SK-N-SH (cell line): ENCODE measurements at regions not wholly inside any gene's neighbourhood (a gene's known extent, or its start where the extent isn't known, plus 50 kb on each side); places are given as distances from the start of the nearest gene placed in this dataset.

Experiments used
- CTCF ChIA-PET: fragments of 300-600, 350-600 bp; formaldehyde crosslinking; extraction: SDS; loops from one replicate; lab custom pipeline; 2021; lab: Yijun Ruan, JAX
- POLR2A ChIA-PET: fragments of 350-600 bp; sonication (Branson Sonifier 250); formaldehyde crosslinking; extraction: SDS; loops from one replicate; lab custom pipeline; 2020; ENCODE audit warnings: antibody characterized with exemption, inconsistent platforms; lab: Yijun Ruan, JAX
- DNase-seq: peaks from one replicate; pipeline ENCODE4 v3.0.0; 2012
- H2AFZ ChIP-seq: fragments of 200-600 bp; sonication (generic); 2 replicates; pipeline ENCODE4 v1.8.1; 2016; ENCODE audit warnings: antibody characterized with exemption, mild to moderate bottlenecking, low read depth
- H3F3A ChIP-seq: fragments of 200-600 bp; sonication (generic); replicated peaks from 2 replicates; pipeline ENCODE3; 2016; ENCODE audit warnings: antibody characterized with exemption, mild to moderate bottlenecking; ENCODE audit not compliant: insufficient read depth
- H3K27ac ChIP-seq, 2 experiments: fragments of 200-500 bp in 1 of 2; fragments of 200-600 bp in 1 of 2; sonication (Bioruptor generic) in 1 of 2; sonication (generic), shearing (Covaris generic) in 1 of 2; 2 replicates each; pipeline versions ENCODE4 v1.5.1 to v1.6.1; 2014 to 2016; ENCODE audit warnings: low read depth in 2 of 2, inconsistent platforms in 1 of 2, low read length in 1 of 2, mild to moderate bottlenecking in 1 of 2, mixed read lengths in 1 of 2
- H3K27me3 ChIP-seq: fragments of 200-600 bp; sonication (generic), shearing (Covaris generic); 2 replicates; pipeline ENCODE4 v1.6.1; 2016; ENCODE audit warnings: mixed run types; ENCODE audit not compliant: insufficient read depth
- H3K36me3 ChIP-seq, 2 experiments: fragments of 200-500 bp in 1 of 2; fragments of 200-600 bp in 1 of 2; sonication (Bioruptor generic) in 1 of 2; sonication (generic) in 1 of 2; replicated peaks in 1 of 2; 2 replicates each; pipeline versions ENCODE3 to v1.5.1; 2014 to 2016; ENCODE audit warnings: low read length in 1 of 2, mild to moderate bottlenecking in 1 of 2; ENCODE audit not compliant: insufficient read depth in 2 of 2, control insufficient read depth in 1 of 2
- H3K4me1 ChIP-seq, 2 experiments: fragments of 200-500 bp in 1 of 2; fragments of 200-600 bp in 1 of 2; sonication (Bioruptor generic) in 1 of 2; sonication (generic), shearing (Covaris generic) in 1 of 2; 2 replicates each; pipeline versions ENCODE4 v1.5.1 to v1.6.1; 2014 to 2016; ENCODE audit warnings: low read depth in 1 of 2, low read length in 1 of 2, mixed run types in 1 of 2; ENCODE audit not compliant: insufficient read depth in 2 of 2, control insufficient read depth in 1 of 2
- H3K4me2 ChIP-seq: fragments of 200-600 bp; sonication (generic), shearing (Covaris generic); 2 replicates; pipeline ENCODE4 v1.6.1; 2017; ENCODE audit warnings: mixed run types
- H3K4me3 ChIP-seq, 2 experiments: fragments of 200-500 bp in 1 of 2; fragments of 200-600 bp in 1 of 2; sonication (Bioruptor generic) in 1 of 2; sonication (generic), shearing (Covaris generic) in 1 of 2; 2 replicates each; pipeline versions ENCODE4 v1.5.1 to v1.8.1; 2014 to 2016; ENCODE audit warnings: low read depth in 2 of 2, inconsistent platforms in 1 of 2, low read length in 1 of 2, mild to moderate bottlenecking in 1 of 2, mixed read lengths in 1 of 2, moderate library complexity in 1 of 2
- H3K79me2 ChIP-seq: fragments of 200-600 bp; sonication (generic); 2 replicates; pipeline ENCODE4 v1.8.1; 2017; ENCODE audit warnings: mild to moderate bottlenecking; ENCODE audit not compliant: insufficient read depth
- H3K9ac ChIP-seq: fragments of 200-600 bp; sonication (generic); 2 replicates; pipeline ENCODE4 v1.6.1; 2017; ENCODE audit warnings: mixed run types
- H3K9me2 ChIP-seq: fragments of 200-600 bp; sonication (generic); 2 replicates; pipeline ENCODE4 v1.6.1; 2017; ENCODE audit warnings: mixed run types
- H3K9me3 ChIP-seq: fragments of 200-600 bp; sonication (generic); 2 replicates; pipeline ENCODE4 v1.6.1; 2017; ENCODE audit warnings: mixed run types, mild to moderate bottlenecking, moderate library complexity
- H4K20me1 ChIP-seq: fragments of 200-600 bp; sonication (generic); 2 replicates; pipeline ENCODE4 v1.6.1; 2017; ENCODE audit warnings: mild to moderate bottlenecking, mixed run types; ENCODE audit not compliant: insufficient read depth
- CHD2 ChIP-seq: fragments of 150-350 bp; IDR thresholded peaks from 2 replicates; pipeline ENCODE4 v1.6.1; 2018; ENCODE audit warnings: low read length; ENCODE audit not compliant: partially characterized antibody
- ELF1 ChIP-seq: IDR thresholded peaks from 2 replicates; pipeline ENCODE4 v1.4.0; 2012
- EP300 ChIP-seq, 2 experiments: IDR thresholded peaks; 2 replicates each; pipeline versions ENCODE4 v1.4.0 to v1.6.1; 2012; ENCODE audit warnings: borderline replicate concordance in 1 of 2, low read depth in 1 of 2, low read length in 1 of 2
- FOSL2 ChIP-seq: IDR thresholded peaks from 2 replicates; pipeline ENCODE4 v1.4.0; 2012; ENCODE audit warnings: low read depth, mild to moderate bottlenecking, moderate library complexity, borderline replicate concordance
- FOXM1 ChIP-seq: IDR thresholded peaks from 2 replicates; pipeline ENCODE4 v1.4.0; 2012; ENCODE audit warnings: low read depth, mild to moderate bottlenecking
- GABPA ChIP-seq: IDR thresholded peaks from 2 replicates; pipeline ENCODE4 v1.4.0; 2012; ENCODE audit warnings: low read depth, mild to moderate bottlenecking
- MEF2A ChIP-seq: IDR thresholded peaks from 2 replicates; pipeline ENCODE4 v1.4.0; 2012; ENCODE audit warnings: low read depth, borderline replicate concordance
- MXI1 ChIP-seq: IDR thresholded peaks from 2 replicates; pipeline ENCODE4 v1.6.1; 2012; ENCODE audit warnings: mild to moderate bottlenecking, low read depth, low read length, improper control_type of control experiment
- NRF1 ChIP-seq: IDR thresholded peaks from 2 replicates; pipeline ENCODE4 v1.6.1; 2012; ENCODE audit warnings: low read depth, mild to moderate bottlenecking, low read length
- POLR2AphosphoS5 ChIP-seq: IDR thresholded peaks from 2 replicates; pipeline ENCODE4 v1.6.1; 2012; ENCODE audit warnings: low read depth, low read length
- RAD21 ChIP-seq: IDR thresholded peaks from 2 replicates; pipeline ENCODE4 v1.6.1; 2012; ENCODE audit warnings: mild to moderate bottlenecking, low read length
- RCOR1 ChIP-seq: fragments of 150-350 bp; IDR thresholded peaks from 2 replicates; pipeline ENCODE4 v1.6.1; 2017; ENCODE audit warnings: antibody characterized with exemption, low read length
- SIN3A ChIP-seq: IDR thresholded peaks from 2 replicates; pipeline ENCODE4 v1.6.1; 2012; ENCODE audit warnings: low read depth, mild to moderate bottlenecking, low read length, moderate library complexity, borderline replicate concordance
- SMC3 ChIP-seq: IDR thresholded peaks from 2 replicates; pipeline ENCODE4 v1.6.1; 2012; ENCODE audit warnings: low read depth, low read length, improper control_type of control experiment
- TCF12 ChIP-seq: IDR thresholded peaks from 2 replicates; pipeline ENCODE4 v1.4.0; 2012
- YY1 ChIP-seq: IDR thresholded peaks from 2 replicates; pipeline ENCODE4 v1.4.0; 2012; ENCODE audit warnings: low read depth, mild to moderate bottlenecking
- WGBS: methylation state at CpG from one replicate; pipeline ENCODE4 v1.1.6; 2017; ENCODE audit warnings: low lambda C conversion rate; 5-methylcytosine and 5-hydroxymethylcytosine counted together
- TF ChIP-seq, protein P1 (sequence below): IDR thresholded peaks from 2 replicates; pipeline ENCODE4 v1.4.0; 2012; ENCODE audit warnings: low read depth, borderline replicate concordance
- TF ChIP-seq, protein P2 (sequence below): fragments of 150-350 bp; IDR thresholded peaks from 2 replicates; pipeline ENCODE4 v1.6.1; 2016; ENCODE audit warnings: mild to moderate bottlenecking, low read depth, low read length
- TF ChIP-seq, protein P3 (sequence below): IDR thresholded peaks from 2 replicates; pipeline ENCODE4; 2012
- TF ChIP-seq, protein P4 (sequence below): IDR thresholded peaks from 2 replicates; pipeline ENCODE4 v1.4.0; 2012; ENCODE audit warnings: low read depth
- TF ChIP-seq, protein P5 (sequence below): fragments of 200-600 bp; sonication (generic); IDR thresholded peaks from 2 replicates; pipeline ENCODE4 v1.6.1; 2017; ENCODE audit warnings: antibody characterized with exemption, mild to moderate bottlenecking, moderate library complexity

DNA sequence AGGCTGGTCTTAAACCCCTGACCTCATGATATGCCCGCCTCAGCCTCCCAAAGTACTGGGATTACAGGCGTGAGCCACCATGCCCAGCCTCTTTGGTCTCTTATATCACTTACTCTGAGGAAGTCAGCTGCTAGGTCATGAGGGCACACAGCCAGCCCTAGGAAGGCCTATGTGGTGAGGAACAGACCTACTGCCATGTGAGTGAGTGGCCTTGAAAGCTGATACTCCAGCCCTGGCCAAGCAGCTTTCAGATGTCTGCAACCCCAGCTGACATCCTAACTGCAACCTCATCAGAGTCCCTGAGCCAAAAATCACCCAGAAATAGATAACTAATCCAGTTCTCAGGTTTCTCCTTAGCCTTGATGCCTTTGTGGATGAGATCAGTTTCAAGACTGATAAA lies 224.3 kb downstream of the EDEM1 start (continued):
- TF ChIP-seq, protein P1, sequence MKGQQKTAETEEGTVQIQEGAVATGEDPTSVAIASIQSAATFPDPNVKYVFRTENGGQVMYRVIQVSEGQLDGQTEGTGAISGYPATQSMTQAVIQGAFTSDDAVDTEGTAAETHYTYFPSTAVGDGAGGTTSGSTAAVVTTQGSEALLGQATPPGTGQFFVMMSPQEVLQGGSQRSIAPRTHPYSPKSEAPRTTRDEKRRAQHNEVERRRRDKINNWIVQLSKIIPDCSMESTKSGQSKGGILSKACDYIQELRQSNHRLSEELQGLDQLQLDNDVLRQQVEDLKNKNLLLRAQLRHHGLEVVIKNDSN: no peak
- TF ChIP-seq EP300 (IDR thresholded peaks at IDR 0.05; ENCODE audit: borderline replicate concordance in 1 of 2, low read depth in 1 of 2, low read length in 1 of 2) (no peak), RCOR1 (no peak), SMC3 (no peak), POLR2AphosphoS5 (no peak), MEF2A (no peak), CHD2 (no peak)

DNA sequence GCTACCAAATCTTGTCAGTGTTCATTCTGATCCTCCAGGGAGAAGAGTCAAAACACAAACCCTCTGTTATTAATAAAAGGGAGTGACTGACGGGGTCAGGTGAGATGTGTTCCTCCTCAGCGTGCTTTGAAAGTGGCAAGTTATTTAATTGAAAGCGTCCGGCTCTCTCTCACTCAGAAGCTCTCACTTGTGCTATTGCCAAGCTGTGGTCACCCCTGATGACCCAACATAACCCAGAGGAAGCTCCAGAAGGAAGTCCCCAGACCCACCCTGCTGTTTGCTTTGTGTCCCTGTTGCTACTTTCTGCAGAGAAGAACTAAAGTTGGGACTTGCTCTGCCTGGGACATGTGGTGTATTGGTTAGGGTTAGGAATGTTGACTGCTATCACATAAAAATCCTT lies 235.6 kb downstream of the EDEM1 start:
- CTCF ChIA-PET: interaction anchor here (0.7 kb wide), 1 partner anchor 22 kb away, joined by 3 read pairs; no protein-coding TSS in a partner anchor

DNA sequence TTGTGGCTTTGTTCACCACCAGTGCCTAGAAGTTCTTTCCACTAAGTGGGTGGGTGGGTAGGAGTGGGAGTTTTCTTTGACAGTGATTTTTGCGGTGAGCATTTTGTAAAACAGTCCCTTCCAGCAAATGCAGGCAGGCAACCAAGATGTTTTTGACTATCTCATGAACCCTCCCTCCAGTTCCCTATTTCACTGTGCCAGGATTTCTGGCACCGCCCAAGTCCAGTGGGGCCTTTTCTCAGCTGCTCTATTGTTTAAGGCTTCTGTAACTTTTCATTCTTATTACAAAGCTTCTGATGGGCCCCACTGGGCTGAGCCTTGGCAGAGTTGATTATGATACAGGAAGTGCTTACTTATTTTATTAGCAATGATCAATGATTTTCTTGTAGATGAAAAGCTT lies 236.0 kb downstream of the EDEM1 start:
- Histone ChIP-seq H3K9ac (no peak overlapping the region), H3K36me3 (no peaks in the 10 kb centered on the region), H3K79me2 (no peaks in the 10 kb centered on the region), H3K9me2 (no peaks in the 10 kb centered on the region), H3K4me1 (peaks cover 0 to 2% of the 10 kb centered on the region in 2 experiments; a peak in 1 of 4 replicates), H3F3A (no peaks in the 10 kb centered on the region), H3K27me3 (no peaks in the 10 kb centered on the region), H2AFZ (no peak overlapping the region), H3K27ac (no peak overlapping the region), H3K4me2 (no peak overlapping the region), H4K20me1 (no peaks in the 10 kb centered on the region), H3K9me3 (no peaks in the 10 kb centered on the region), H3K4me3 (no peak overlapping the region)
- 54% methylated on average over 2 of the region's 2 CpGs for WGBS
- CTCF ChIA-PET: interaction anchor here (0.7 kb wide), 1 partner anchor 23 kb away, joined by 3 read pairs; no protein-coding TSS in a partner anchor
- TF ChIP-seq, protein P2, sequence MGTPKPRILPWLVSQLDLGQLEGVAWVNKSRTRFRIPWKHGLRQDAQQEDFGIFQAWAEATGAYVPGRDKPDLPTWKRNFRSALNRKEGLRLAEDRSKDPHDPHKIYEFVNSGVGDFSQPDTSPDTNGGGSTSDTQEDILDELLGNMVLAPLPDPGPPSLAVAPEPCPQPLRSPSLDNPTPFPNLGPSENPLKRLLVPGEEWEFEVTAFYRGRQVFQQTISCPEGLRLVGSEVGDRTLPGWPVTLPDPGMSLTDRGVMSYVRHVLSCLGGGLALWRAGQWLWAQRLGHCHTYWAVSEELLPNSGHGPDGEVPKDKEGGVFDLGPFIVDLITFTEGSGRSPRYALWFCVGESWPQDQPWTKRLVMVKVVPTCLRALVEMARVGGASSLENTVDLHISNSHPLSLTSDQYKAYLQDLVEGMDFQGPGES: no peak
- TF ChIP-seq TCF12: no peak
- no peak for TF ChIP-seq RCOR1
- TF ChIP-seq ELF1: no peak
- no peak for TF ChIP-seq MEF2A
- TF ChIP-seq RAD21: no peak
- no peak for TF ChIP-seq YY1
- TF ChIP-seq, protein P3, sequence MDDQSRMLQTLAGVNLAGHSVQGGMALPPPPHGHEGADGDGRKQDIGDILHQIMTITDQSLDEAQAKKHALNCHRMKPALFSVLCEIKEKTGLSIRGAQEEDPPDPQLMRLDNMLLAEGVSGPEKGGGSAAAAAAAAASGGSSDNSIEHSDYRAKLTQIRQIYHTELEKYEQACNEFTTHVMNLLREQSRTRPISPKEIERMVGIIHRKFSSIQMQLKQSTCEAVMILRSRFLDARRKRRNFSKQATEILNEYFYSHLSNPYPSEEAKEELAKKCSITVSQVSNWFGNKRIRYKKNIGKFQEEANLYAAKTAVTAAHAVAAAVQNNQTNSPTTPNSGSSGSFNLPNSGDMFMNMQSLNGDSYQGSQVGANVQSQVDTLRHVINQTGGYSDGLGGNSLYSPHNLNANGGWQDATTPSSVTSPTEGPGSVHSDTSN: no peak
- TF ChIP-seq, protein P4, sequence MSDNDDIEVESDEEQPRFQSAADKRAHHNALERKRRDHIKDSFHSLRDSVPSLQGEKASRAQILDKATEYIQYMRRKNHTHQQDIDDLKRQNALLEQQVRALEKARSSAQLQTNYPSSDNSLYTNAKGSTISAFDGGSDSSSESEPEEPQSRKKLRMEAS: no peak
- no peak for TF ChIP-seq POLR2AphosphoS5
- no peak for TF ChIP-seq SMC3
- no peak for TF ChIP-seq SIN3A
- TF ChIP-seq MXI1: no peak
- TF ChIP-seq, protein P5, sequence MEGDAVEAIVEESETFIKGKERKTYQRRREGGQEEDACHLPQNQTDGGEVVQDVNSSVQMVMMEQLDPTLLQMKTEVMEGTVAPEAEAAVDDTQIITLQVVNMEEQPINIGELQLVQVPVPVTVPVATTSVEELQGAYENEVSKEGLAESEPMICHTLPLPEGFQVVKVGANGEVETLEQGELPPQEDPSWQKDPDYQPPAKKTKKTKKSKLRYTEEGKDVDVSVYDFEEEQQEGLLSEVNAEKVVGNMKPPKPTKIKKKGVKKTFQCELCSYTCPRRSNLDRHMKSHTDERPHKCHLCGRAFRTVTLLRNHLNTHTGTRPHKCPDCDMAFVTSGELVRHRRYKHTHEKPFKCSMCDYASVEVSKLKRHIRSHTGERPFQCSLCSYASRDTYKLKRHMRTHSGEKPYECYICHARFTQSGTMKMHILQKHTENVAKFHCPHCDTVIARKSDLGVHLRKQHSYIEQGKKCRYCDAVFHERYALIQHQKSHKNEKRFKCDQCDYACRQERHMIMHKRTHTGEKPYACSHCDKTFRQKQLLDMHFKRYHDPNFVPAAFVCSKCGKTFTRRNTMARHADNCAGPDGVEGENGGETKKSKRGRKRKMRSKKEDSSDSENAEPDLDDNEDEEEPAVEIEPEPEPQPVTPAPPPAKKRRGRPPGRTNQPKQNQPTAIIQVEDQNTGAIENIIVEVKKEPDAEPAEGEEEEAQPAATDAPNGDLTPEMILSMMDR: no peak
- DNase-seq: no peak
- POLR2A ChIA-PET: no interaction called here

More for the DNA sequence above, 235.6 kb downstream of the EDEM1 start:
- Histone ChIP-seq H3K4me3 (no peak overlapping the region), H3K79me2 (no peaks in the 10 kb centered on the region), H3K9me2 (no peaks in the 10 kb centered on the region), H3K4me2 (no peak overlapping the region), H3F3A (no peaks in the 10 kb centered on the region), H4K20me1 (no peaks in the 10 kb centered on the region), H3K4me1 (peaks cover 0 to 2% of the 10 kb centered on the region in 2 experiments; a peak in 1 of 4 replicates), H3K27ac (no peak overlapping the region), H3K27me3 (no peaks in the 10 kb centered on the region), H3K36me3 (no peaks in the 10 kb centered on the region), H2AFZ (no peak overlapping the region), H3K9ac (no peak overlapping the region), H3K9me3 (no peaks in the 10 kb centered on the region)
- WGBS: 19% methylated on average over 4 of the region's 4 CpGs
- no peak for DNase-seq
- POLR2A ChIA-PET: no interaction called here
- TF ChIP-seq FOSL2 (no peak), FOXM1 (no peak), RCOR1 (no peak), NRF1 (no peak), EP300 (IDR thresholded peaks at IDR 0.05; ENCODE audit: borderline replicate concordance in 1 of 2, low read depth in 1 of 2, low read length in 1 of 2) (no peak), RAD21 (no peak), GABPA (no peak)
